ENCODE measurements at regions not wholly inside any gene's neighbourhood (a gene's known extent, or its start where the extent isn't known, plus 50 kb on each side); places are given as distances from the start of the nearest gene placed in this dataset.
"Not testable (repeated sequence)": the region's sequence is repeated elsewhere in the genome, so short reads cannot be mapped to it uniquely, and the experiment has no call there.

GRCh38 chr7:149562602-149563001 lies 65.0 kb upstream of the ZNF746 start:
- DNase-seq = no peak

GRCh38 chr7:149561072-149561471 lies 63.5 kb upstream of the ZNF746 start:
- DNase-seq = no peak

DNA sequence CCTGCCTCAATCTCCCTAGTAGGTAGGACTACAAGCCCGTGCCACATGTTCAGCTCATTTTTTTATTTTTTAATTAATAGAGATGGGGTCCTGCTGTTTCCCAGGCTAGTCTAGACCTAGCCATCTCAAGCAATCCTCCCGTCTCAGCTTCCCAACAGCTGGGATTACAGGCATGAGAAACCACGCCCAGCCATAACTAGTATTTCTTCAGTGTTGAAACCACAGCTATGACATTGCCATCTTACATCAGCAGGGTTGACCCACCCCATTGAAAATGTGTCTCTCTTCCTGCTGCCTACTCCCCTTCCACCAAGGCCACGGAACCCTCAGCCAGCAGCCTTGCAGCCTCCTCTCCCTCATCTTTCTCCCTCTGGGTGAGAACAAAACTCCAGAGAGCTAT lies 62.1 kb upstream of the ZNF746 start:
- no peak for DNase-seq

- no peak for DNase-seq
Observed at GRCh38 chr7:149558149-149558861, 60.7 kb upstream of the ZNF746 start.

DNA sequence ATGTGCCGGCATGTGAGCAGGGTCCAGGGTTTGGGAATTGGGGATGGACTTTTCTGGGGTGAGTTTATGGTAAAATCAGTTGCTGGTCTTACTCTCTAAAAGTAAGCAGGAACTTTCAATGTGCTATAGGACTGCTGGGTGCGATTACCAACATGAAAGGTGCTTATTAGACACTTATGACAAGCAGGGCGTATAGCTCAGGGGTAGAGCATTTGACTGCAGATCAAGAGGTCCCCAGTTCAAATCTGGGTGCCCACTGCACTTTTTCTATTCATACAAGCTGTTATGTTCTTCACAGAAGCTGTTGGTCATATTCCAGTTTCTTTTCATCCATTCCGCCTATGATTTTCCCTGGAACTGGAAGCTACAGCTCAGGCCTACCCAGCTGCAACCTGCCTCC lies 58.9 kb upstream of the ZNF746 start:
- DNase-seq = not testable (repeated sequence)

DNA sequence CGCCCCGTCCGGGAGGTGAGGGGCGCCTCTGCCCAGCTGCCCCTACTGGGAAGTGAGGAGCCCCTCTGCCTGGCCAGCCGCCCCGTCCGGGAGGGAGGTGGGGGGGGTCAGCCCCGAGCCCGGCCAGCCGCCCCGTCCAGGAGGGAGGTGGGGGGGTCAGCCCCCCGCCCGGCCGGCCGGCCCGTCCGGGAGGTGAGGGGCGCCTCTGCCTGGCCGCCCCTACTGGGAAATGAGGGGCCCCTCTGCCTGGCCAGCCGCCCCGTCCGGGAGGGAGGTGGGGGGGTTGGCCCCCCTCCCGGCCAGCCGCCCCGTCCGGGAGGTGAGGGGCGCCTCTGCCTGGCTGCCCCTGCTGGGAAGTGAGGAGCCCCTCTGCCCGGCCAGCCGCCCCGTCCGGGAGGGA lies 57.2 kb upstream of the ZNF746 start:
- DNase-seq = not testable (repeated sequence)

DNA sequence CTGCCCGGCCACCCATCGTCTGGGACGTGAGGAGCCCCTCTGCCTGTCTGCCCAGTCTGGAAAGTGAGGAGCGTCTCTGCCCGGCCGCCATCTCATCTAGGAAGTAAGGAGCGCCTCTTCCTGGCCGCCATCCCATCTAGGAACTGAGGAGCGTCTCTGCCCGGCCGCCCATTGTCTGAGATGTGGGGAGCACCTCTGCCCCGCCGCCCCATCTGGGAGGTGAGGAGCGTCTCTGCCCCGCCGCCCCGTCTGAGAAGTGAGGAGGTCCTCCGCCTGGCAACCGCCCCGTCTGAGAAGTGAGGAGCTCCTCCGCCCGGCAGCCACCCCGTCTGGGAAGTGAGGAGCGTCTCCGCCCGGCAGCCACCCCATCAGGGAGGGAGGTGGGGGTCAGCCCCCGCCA lies 56.4 kb upstream of the ZNF746 start:
- not testable (repeated sequence) for DNase-seq

DNA sequence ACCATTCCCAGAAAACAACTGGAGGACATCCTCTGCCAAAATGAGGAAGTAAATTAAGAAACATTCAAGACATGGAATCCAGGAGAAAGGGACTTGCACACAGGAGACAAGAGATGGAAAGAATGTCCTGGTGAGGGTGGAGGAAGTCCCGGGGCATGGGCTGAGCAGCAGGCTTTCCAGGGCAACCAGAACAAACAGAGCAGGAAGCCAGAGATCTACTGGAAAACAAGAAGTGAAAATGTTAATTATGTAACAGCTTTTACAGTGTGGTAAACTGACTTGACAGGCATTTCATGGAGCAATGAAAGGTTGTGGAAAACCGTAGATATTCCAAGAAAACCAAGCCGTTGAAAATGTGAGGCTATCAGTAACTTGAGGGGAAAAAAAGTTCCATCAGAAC lies 55.2 kb upstream of the ZNF746 start:
- DNase-seq = no peak
